K562 (cell line): ENCODE measurements at regions not wholly inside any gene's neighbourhood (a gene's known extent, or its start where the extent isn't known, plus 50 kb on each side); places are given as distances from the start of the nearest gene placed in this dataset.

Source experiments
- ATAC-seq: fragments of 200-7000 bp; cut with Tn5 transposase; 3 replicates; pipeline ENCODE4 v1.9.1; 2020; ENCODE audit warnings: moderate library complexity
- BruUV-seq: library from RNA; stranded (reverse); fragments of 400-500 nt; replicated peaks from 2 replicates; lab custom pipeline; 2021; lab: Mats Ljungman, UMichigan
- CTCF ChIA-PET: fragments of 300-600 bp; formaldehyde crosslinking; extraction: SDS; loops from one replicate; lab custom pipeline; 2021; ENCODE audit warnings: low intra/inter-chr PET ratio; lab: Yijun Ruan, JAX
- POLR2A ChIA-PET: fragments of 300-600, 350-650 bp; sonication (Branson Sonifier 250); formaldehyde crosslinking; extraction: SDS; loops from one replicate; lab custom pipeline; 2021; ENCODE audit warnings: antibody characterized with exemption, inconsistent platforms; lab: Yijun Ruan, JAX
- DNase-seq, 4 experiments: peaks; one replicate each; pipeline versions ENCODE4 v3.0.0 to v3.0.0-alpha.2; 2011 to 2018; ENCODE audit warnings: low spot score in 3 of 4, mixed read lengths in 3 of 4; ENCODE audit errors: extremely low read depth in 1 of 4
- FAIRE-seq: peaks from 2 replicates; lab custom pipeline; 2011; peaks lifted over from hg19 to GRCh38; lab: Jason Lieb, UNC
- H2AFZ ChIP-seq: 2 replicates; pipeline ENCODE4 v1.6.0; 2011; ENCODE audit warnings: low read depth, low read length, control low read depth, inconsistent platforms
- H3K27ac ChIP-seq: fragments of 200-600 bp; 3 replicates; pipeline ENCODE4 v1.8.0; 2011; ENCODE audit warnings: low read depth, mild to moderate bottlenecking, control low read depth, inconsistent platforms, low read length, moderate library complexity, mixed read lengths; ENCODE audit errors: extremely low read depth
- H3K27me3 ChIP-seq, 2 experiments: fragments of 300-600 bp in 1 of 2; 2 replicates in 1 of 2; 3 replicates in 1 of 2; pipeline versions ENCODE4 v1.6.0 to v1.8.0; 2011; ENCODE audit warnings: inconsistent platforms in 2 of 2, low read length in 2 of 2, mild to moderate bottlenecking in 1 of 2, mixed read lengths in 1 of 2, moderate library complexity in 1 of 2; ENCODE audit not compliant: control insufficient read depth in 2 of 2, insufficient read depth in 2 of 2
- H3K36me3 ChIP-seq: fragments of 300-600 bp; 3 replicates; pipeline ENCODE4 v1.8.0; 2011; ENCODE audit warnings: mild to moderate bottlenecking, low read length, inconsistent platforms; ENCODE audit not compliant: control insufficient read depth, insufficient read depth
- H3K4me1 ChIP-seq, 2 experiments: fragments of 200-600 bp in 1 of 2; replicated peaks in 1 of 2; 2 replicates in 1 of 2; 3 replicates in 1 of 2; pipeline versions ENCODE4 v1.5.1 to v1.8.0; 2011; ENCODE audit warnings: inconsistent platforms in 2 of 2, low read length in 2 of 2, mild to moderate bottlenecking in 1 of 2, mixed read lengths in 1 of 2, moderate library complexity in 1 of 2; ENCODE audit not compliant: control insufficient read depth in 2 of 2, insufficient read depth in 2 of 2
- H3K4me2 ChIP-seq: 2 replicates; pipeline ENCODE4 v1.6.1; 2011; ENCODE audit warnings: low read length, control low read depth, inconsistent platforms, mixed read lengths; ENCODE audit not compliant: insufficient read depth
- H3K4me3 ChIP-seq: fragments of 200-600 bp; sonication (generic), shearing (Covaris generic); 2 replicates; pipeline ENCODE4 v1.5.1; 2016; ENCODE audit warnings: control low read depth, inconsistent platforms
- H3K79me2 ChIP-seq: fragments of 200-600 bp; 3 replicates; pipeline ENCODE4 v1.8.0; 2011; ENCODE audit warnings: low read length, inconsistent platforms; ENCODE audit not compliant: control insufficient read depth, insufficient read depth
- H3K9ac ChIP-seq, 2 experiments: 2 replicates each; pipeline versions ENCODE4 v1.6.0 to v1.6.1; 2011; ENCODE audit warnings: low read depth in 2 of 2, low read length in 2 of 2, control low read depth in 1 of 2, inconsistent platforms in 1 of 2, mild to moderate bottlenecking in 1 of 2, mixed read lengths in 1 of 2; ENCODE audit not compliant: insufficient read depth in 1 of 2
- H3K9me1 ChIP-seq: one replicate; pipeline ENCODE4 v1.6.0; 2011; ENCODE audit warnings: inconsistent platforms, mild to moderate bottlenecking, low read length, moderate library complexity; ENCODE audit not compliant: control insufficient read depth, insufficient read depth
- H3K9me3 ChIP-seq: replicated peaks from 2 replicates; pipeline ENCODE4 v1.5.1; 2011; ENCODE audit warnings: low read depth, low read length, inconsistent platforms; ENCODE audit not compliant: control insufficient read depth, insufficient read depth
- H4K20me1 ChIP-seq: replicated peaks from 2 replicates; pipeline ENCODE4 v1.6.1; 2011; ENCODE audit warnings: low read length, inconsistent platforms, mixed read lengths; ENCODE audit not compliant: control insufficient read depth, insufficient read depth
- ARNT ChIP-seq, 2 experiments: fragments of 450-650 bp; IDR thresholded peaks; 2 replicates each; pipeline ENCODE4 v1.6.1; 2016; ENCODE audit warnings: mild to moderate bottlenecking in 1 of 2
- CBX8 ChIP-seq: fragments of 200-600 bp; sonication (generic); IDR thresholded peaks from 2 replicates; pipeline ENCODE4 v1.6.1; 2012; ENCODE audit warnings: borderline replicate concordance, mixed run types, low read depth, mild to moderate bottlenecking, moderate library complexity, mixed read lengths, low read length, control low read depth, inconsistent platforms; ENCODE audit not compliant: poor library complexity, severe bottlenecking; ENCODE audit errors: extremely low read depth
- CHD1 ChIP-seq: fragments of 200-600 bp; sonication (generic); IDR thresholded peaks from one replicate; pipeline ENCODE4 v1.6.1; 2012; ENCODE audit warnings: mild to moderate bottlenecking, moderate library complexity, low read length, inconsistent platforms
- ELF1 ChIP-seq: fragments of 200-800 bp; sonication (Bioruptor generic); IDR thresholded peaks from 2 replicates; pipeline ENCODE4 v1.6.1; 2016; ENCODE audit warnings: missing genetic modification characterization, missing compliant biosample characterization
- EP400 ChIP-seq: fragments of 450-650 bp; IDR thresholded peaks from 2 replicates; pipeline ENCODE4 v1.6.1; 2017; ENCODE audit warnings: antibody characterized with exemption, mild to moderate bottlenecking, moderate library complexity
- GABPB2 ChIP-seq: fragments of 250-450 bp; sonication (Bioruptor Pico); conservative IDR thresholded peaks from 2 replicates; pipeline ENCODE4 v1.5.1; 2021; ENCODE audit warnings: mild to moderate bottlenecking
- GTF3C2 ChIP-seq: IDR thresholded peaks from 3 replicates; pipeline ENCODE4 v1.6.1; 2011; ENCODE audit warnings: borderline replicate concordance, mild to moderate bottlenecking, moderate library complexity; ENCODE audit not compliant: insufficient read length; ENCODE audit errors: extremely low read depth
- MTA2 ChIP-seq: fragments of 450-650 bp; IDR thresholded peaks from 2 replicates; pipeline ENCODE4 v1.6.1; 2016; ENCODE audit warnings: low read depth
- PTBP1 ChIP-seq: fragments of 200-400 bp; formaldehyde crosslinking; IDR thresholded peaks from 2 replicates; pipeline ENCODE4 v1.6.1; 2017; ENCODE audit warnings: low read depth, low read length
- SRSF1 ChIP-seq: fragments of 200-400 bp; formaldehyde crosslinking; IDR thresholded peaks from 2 replicates; pipeline ENCODE4 v1.6.1; 2017; ENCODE audit warnings: mild to moderate bottlenecking, low read depth, low read length, moderate library complexity
- TAL1 ChIP-seq: fragments of 450-650 bp; IDR thresholded peaks from 2 replicates; pipeline ENCODE4 v1.6.1; 2016; ENCODE audit warnings: mild to moderate bottlenecking
- TRIM24 ChIP-seq, 2 experiments: fragments of 450-650 bp; IDR thresholded peaks; 2 replicates each; pipeline ENCODE4 v1.6.1; 2016
- TRIM28 ChIP-seq: fragments of 450-650 bp; IDR thresholded peaks from 2 replicates; pipeline ENCODE4 v1.6.1; 2017
- ZNF124 ChIP-seq: sonication (generic); formaldehyde crosslinking; IDR thresholded peaks from 2 replicates; pipeline ENCODE4 v1.8.1; 2022; ENCODE audit warnings: missing genetic modification reagents
- ZNF23 ChIP-seq: fragments of 250-450 bp; sonication (Bioruptor Pico); IDR thresholded peaks from 2 replicates; pipeline ENCODE4 v1.4.0; 2020; ENCODE audit warnings: mild to moderate bottlenecking
- WGBS: fragments of 100-300 bp; shearing (Covaris generic); methylation state at CpG from one replicate; pipeline ENCODE4 v1.1.6; 2016; ENCODE audit warnings: low coverage, mixed read lengths; ENCODE audit not compliant: insufficient coverage; ENCODE audit errors: missing lambda C conversion rate; 5-methylcytosine and 5-hydroxymethylcytosine counted together
- in situ Hi-C: fragments of 300-500 bp; cut with MboI; formaldehyde crosslinking; loops from 4 replicates; pipeline ENCODE4 v1.15.0; 2018; ENCODE audit warnings: inconsistent platforms, mixed read lengths
- intact Hi-C: fragments of 100-400 bp; cut with micrococcal nuclease; formaldehyde crosslinking; loops from 2 replicates; pipeline ENCODE4 v1.14.2; 2022

GRCh38 chr10:130863044-130863443 is 448.5 kb downstream of the TCERG1L start:
- no peaks in the 10 kb centered on the region for H4K20me1 ChIP-seq
- H2AFZ ChIP-seq, result no peak overlapping the region
- no peak overlapping the region for H3K27ac ChIP-seq
- DNase-seq (no peak), ATAC-seq (no peak), FAIRE-seq (no peak)
- no peaks in the 10 kb centered on the region for H3K79me2 ChIP-seq
- no peak overlapping the region for H3K9ac ChIP-seq
- ChIA-PET CTCF (no interaction called here), POLR2A (no interaction called here)
- in situ Hi-C loops (no loop called here), intact Hi-C loops (no loop called here)
- no peaks in the 10 kb centered on the region for H3K9me1 ChIP-seq
- no peak overlapping the region for H3K4me3 ChIP-seq
- H3K4me2 ChIP-seq, result no peak overlapping the region
- H3K36me3 ChIP-seq, result no peaks in the 10 kb centered on the region
- BruUV-seq, result no TSS peak
- no peaks in the 10 kb centered on the region for H3K27me3 ChIP-seq
- WGBS, result 0% methylated on average over 7 of the region's 8 CpGs
- no peaks in the 10 kb centered on the region for H3K4me1 ChIP-seq
- no peaks in the 10 kb centered on the region for H3K9me3 ChIP-seq
- TF ChIP-seq EP400 (no peak), CHD1 (no peak), GTF3C2 (no peak), TRIM24 (IDR thresholded peaks at IDR 0.05) (no peak), PTBP1 (no peak), CBX8 (no peak), ARNT (IDR thresholded peaks at IDR 0.05) (no peak), ZNF124 (CRISPR knock-in tag) (no peak), TRIM28 (no peak), ZNF23 (no peak), GABPB2 (CRISPR knock-in tag) (no peak), ELF1 (tag) (no peak), MTA2 (no peak), TAL1 (no peak), SRSF1 (no peak)
